Stimulated activated CD4-positive, alpha-beta T cell treated with anti-CD3 and anti-CD28 coated beads, TNF-alpha, amount 100 ng/mL, for 24 hours (primary cell): ENCODE measurements at regions not wholly inside any gene's neighbourhood (a gene's known extent, or its start where the extent isn't known, plus 50 kb on each side); places are given as distances from the start of the nearest gene placed in this dataset.

Source experiments
- DNase-seq, 3 experiments: peaks; one replicate each; pipeline ENCODE4 v3.0.0-alpha.2; 2020; ENCODE audit warnings: low read depth in 3 of 3

DNA sequence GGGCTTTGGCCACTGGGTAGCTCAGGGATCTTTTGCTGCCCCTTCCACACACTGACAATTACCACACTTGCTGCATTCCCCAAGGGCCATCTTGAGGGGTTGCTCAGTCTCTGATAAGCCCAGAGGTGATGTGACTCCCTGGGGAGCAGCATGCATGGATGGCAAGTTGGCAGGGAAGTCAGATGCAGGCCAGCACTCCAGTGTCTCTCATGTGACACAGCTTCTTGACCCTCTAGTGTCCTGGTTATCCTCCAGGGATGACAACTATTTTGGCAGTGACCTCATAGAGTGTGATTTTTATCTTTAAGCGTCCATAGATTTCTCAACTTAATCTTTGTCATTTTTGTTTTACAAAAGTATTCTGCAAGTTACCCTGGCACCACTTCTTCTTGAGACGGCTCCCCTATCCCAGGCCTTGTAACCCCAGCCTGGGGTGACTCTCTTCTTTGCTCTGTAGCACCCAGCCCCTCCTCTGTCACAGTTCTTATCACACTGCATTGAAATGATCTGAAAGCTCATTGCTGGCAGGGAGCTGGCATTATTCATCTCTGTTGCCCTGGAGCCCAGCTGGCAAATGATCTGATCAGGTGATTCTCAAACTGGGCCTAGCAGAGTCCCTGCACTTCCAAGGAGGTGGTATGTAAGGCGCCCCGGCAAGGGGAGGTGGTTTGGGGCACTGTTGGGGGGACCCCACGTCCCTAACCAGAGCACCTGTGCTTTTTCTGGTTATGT lies 72.6 kb downstream of the TENT5C start:
- DNase-seq = no peak

- DNase-seq = no peak
Measured at GRCh38 chr1:117679299-117679698, 73.5 kb downstream of the TENT5C start.

GRCh38 chr1:117679868-117680267 lies 74.0 kb downstream of the TENT5C start:
- no peak for DNase-seq

DNA sequence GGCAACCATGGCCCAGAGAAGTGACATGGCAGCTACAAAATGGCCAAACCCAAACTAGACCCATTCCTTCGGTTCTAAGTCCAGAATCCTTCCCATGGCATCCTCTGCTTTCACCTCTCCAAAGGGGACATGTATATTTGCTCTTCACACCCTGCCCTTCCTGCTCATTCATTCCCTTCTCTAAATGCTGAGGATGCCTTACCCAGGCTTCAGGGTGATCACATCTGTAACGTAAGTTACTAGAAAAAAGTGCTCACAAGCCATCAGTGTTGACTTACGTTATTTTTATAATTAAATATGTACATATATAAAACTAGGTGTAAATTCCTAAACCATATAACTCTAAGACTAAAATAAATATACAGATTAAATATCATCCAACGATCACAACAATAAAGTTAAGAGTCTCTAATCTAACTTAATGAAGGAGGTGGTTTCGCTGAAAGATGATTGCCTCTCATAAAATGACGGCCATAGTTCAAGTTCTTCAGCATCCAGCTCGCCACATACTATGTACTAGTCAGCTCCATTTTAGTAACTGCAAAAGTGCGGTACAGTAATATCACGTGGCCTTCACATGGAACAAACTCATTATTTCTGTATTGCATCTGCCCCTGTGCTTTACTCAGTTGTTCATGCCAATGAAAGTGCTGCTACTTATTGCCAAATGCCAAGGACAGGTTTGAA lies 74.6 kb downstream of the TENT5C start:
- no peak for DNase-seq

DNA sequence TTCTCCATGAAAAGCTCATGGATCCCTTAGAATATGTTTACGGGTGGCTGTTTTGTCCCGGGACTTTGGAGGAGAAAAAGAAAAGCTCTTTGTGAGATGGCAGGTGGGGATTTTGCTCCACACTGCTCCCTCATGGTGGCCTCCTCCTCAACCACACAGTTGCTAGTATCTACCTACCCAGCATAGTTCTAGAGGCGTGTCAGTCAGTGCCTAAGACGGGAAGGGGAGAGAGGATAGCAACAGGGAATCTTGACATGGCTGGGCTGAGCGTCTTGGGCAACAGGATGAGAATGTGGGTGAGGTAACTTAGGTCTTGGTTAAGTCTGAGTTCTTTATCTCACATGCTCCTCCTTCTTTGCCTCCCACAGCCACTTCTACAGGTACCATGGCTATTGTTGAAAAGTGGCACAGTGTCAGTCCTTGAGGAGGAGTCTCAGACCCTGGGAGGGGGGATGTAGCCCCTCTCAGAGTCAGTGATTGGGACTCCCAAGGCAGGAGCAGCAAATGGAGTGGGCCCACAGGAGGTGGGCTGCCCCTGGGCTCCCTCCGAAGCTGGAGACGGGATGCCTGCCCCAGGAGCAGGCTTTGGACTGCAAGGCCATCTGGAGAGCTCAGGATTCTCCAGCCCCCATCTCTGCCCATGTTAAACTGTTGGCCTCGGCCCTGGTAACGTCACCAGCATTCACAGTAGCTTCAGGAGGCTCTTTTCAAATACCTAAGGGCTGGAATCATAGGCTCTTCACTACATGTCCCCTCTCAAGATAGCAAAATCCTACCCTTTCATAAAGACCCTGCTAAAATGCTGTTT lies 75.4 kb downstream of the TENT5C start:
- DNase-seq = no peak

DNA sequence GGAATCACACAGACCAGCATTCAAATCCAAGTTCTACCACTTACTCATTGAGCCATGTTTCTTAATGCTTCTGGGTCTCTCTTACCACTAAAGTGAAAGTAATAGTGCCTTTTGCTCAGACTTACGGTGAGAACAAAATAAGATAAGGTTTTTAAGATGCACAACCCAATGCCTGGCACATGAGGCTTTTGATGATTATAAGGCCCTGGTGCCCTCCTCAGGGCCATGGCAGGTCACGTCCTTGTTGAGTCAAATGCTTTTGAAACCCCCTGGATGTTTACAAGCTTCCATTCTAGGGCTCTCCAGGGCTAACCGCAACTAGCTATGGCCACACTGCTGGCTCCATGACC lies 76.0 kb downstream of the TENT5C start:
- no peak for DNase-seq

DNA sequence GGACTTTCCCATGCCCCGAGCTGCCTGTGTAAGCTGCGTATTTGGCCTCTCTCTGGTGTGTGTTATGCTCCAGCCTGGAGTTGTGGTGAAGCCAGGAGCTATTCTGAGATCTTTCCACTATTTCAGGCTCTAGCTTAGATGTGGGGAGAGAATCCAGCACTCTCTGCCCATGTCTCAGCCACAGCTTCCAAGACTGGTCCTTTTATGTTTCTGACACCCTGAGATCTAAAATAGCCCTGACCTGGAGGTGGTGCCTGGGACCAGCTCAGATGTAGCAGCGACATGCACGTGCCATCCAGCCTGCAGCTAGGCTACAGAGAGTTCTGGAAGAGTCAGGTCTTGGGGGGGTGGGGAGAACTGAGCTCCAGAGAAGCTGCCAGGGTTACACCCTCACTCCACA lies 76.5 kb downstream of the TENT5C start:
- DNase-seq = no peak

- DNase-seq = no peak
Measured at GRCh38 chr1:117683571-117684285, 77.9 kb downstream of the TENT5C start.

- no peak for DNase-seq
Measured at GRCh38 chr1:117685936-117686806, 80.3 kb downstream of the TENT5C start.

DNA sequence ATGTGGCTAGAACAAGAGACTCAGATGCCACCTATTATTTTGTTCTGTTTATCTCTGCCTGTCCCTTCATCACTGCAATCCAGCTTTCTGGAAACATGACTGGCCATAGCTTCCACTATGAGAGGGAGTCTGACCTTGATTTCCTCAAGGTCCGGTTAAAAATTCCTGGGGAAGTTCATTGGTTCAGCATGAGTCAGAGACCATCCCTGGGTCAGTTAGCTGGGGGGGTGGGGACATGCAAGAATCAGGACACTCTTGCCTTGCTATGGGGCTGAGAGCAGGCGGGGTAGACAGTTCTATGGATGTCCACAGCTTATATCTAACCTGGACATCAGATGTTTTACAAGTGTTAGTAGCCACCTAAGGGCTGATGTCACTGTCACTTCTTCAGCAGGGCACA lies 81.1 kb downstream of the TENT5C start:
- DNase-seq = no peak

DNA sequence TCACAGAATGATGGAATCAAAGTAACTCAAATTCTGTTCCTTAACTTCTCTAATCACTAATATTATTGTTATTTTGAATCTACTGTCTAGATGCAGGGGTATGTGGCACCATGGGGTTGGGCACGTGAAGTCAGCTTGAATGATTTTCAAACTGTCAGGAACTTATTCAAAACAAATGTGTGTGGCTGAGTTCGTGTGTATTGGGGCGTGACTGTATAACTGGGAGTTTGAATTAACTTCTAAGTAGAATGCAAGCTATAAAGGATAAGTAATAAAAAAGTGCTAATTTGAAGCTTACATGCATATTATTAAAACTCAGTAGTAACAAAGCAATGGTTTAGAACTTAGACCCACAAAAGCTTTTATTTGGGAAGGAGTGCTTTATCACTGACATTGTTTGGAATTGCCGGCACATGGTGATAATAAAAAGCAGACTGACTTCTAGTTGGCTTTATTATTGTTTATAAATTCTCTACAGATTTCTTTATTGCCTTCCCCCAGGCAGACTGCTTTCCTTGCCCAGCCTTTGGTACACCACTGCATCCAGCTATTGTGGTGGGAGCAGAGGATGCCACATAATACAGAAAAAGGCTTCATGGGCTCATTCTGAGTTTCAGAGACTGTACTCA lies 84.3 kb downstream of the TENT5C start:
- no peak for DNase-seq

- no peak for DNase-seq
Measured at GRCh38 chr1:117691942-117692341, 86.1 kb downstream of the TENT5C start.

DNA sequence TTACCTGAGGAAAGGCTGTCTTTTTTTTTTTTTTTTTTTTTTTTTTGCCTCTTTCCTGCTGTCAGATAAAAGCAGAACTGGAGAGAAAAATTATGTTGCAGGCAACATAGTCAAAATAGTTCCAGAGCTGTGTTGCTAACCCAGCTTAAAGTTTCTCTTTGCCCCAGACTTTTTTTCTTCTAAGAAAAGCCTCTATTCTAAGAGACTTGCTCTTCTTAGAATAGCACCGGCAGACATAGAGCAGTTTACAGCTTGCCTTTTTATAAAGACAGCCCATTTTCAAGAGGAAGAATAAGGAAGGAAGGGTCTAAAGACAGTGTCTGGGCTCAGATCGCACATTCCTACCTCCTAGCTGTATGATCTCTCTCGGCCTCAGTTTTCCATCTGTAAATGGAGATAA lies 88.7 kb downstream of the TENT5C start:
- no peak for DNase-seq

DNA sequence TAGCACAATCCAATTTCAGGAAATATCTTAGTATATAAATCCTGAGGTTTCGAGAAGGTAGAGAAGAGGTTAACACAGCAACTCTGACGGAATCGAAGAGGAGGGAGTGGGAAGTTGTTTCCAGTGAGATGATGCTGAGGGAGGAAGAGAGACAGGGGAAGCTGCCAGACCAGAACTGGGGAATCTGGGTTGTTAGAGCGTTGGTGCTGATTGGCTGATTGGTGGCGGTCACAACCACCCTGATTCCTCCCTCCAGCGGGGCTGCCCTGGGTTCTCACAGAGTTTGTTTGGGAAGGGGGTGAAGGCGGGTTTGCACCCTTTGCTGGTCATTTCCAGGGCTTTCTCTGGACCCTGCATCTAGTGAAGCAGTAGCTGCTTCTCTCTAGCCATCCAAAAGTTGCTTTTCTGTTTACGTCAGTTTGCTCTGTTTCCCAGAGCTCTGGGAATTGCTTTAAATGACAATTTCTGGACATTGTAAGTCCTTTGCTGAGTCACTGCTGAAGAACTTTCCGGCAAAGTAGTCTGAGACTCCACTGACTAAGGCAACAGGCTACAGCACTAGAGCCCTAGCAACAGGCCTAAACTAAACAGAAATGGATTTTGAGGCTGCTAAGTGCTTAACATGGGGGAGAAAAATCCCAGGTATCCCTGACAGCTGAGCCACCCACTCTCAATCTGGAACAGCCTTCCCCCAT lies 90.1 kb downstream of the TENT5C start:
- DNase-seq = no peak

DNA sequence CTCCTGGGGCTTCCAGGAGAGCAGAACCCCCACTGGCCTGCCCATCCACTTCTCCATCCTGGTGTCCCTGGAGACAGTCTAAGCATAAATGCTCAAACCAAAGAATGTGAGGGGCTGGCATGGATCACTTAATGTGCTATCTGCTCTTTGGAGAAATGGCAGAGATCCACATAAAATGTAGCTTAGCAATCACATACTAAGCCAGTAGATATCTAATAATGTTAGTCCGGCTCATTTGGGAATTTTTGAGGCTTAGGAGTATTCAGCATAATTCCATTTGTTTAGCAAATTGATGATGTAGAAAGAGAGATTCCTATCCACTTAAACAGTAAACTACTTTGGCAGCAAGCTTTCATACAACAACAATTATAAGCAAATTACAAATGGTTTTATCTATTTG lies 90.7 kb downstream of the TENT5C start:
- no peak for DNase-seq

DNA sequence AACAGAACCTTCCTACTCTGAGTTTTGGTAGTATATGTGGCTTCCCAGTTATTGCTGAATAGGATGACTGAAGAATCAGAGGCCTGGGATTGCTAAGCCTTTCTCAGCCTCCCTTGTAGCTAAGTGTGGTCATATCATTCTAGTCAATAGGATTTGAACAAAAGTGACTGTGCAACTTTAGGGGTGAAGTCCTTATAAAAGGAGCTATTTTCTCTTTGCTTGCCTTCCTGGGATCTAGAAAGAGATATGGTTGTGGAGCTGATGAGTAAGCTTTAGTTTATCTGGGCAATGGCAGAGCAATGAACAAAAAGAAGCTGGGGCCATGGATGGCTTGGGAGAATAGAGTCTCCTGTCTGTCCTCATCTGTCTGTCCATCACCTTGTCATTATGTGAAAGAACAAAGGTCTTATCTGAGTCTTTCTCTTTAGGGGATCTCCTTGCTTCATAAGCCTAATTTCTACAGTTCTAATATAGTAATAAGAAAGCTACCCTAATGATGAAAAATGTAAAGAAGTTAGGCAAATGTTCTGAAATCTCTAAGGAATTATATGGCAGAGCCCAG lies 91.5 kb downstream of the TENT5C start:
- no peak for DNase-seq

GRCh38 chr1:117698398-117699160 lies 92.7 kb downstream of the TENT5C start:
- DNase-seq = no peak

- no peak for DNase-seq
Measured at GRCh38 chr1:117699953-117700352, 94.1 kb downstream of the TENT5C start.

GRCh38 chr1:117702654-117703053 lies 96.8 kb downstream of the TENT5C start:
- DNase-seq = no peak
